NCI-H82 treated with DMSO at 0.1 percent for 48 hours (cell line): ENCODE measurements at regions not wholly inside any gene's neighbourhood (a gene's known extent, or its start where the extent isn't known, plus 50 kb on each side); places are given as distances from the start of the nearest gene placed in this dataset.

ENCODE experiments used
- DNase-seq: peaks from one replicate; lab custom pipeline; 2025; ENCODE audit not compliant: unreplicated experiment; lab: John Stamatoyannopoulos, UW

- DNase-seq = no peak
Observed at GRCh38 chr11:109249597-109249996, 172.4 kb upstream of the C11orf87 start.

- no peak for DNase-seq
Observed at GRCh38 chr11:109251230-109251629, 170.8 kb upstream of the C11orf87 start.

DNA sequence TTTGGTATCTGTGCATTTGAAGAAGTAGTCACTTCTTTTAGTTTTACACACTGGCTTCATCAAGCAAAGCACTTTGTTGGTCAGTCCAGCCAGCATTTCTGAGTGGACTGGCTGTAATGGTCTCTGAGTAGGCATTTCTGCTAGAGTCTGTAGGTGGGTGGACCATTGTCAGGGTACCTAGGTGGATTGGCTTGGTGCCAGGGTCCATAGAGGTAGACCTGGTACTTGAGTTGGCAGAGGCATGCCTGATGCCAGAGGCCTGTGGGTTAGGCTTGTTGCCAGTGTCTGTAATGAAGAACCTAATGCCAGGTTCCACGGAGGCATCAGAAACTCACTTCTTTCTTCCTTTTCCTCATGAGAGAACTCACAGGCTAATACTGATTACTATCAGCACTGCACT, 157.9 kb upstream of the C11orf87 start:
- no peak for DNase-seq

GRCh38 chr11:109267293-109268095, 154.5 kb upstream of the C11orf87 start:
- DNase-seq = no peak

DNA sequence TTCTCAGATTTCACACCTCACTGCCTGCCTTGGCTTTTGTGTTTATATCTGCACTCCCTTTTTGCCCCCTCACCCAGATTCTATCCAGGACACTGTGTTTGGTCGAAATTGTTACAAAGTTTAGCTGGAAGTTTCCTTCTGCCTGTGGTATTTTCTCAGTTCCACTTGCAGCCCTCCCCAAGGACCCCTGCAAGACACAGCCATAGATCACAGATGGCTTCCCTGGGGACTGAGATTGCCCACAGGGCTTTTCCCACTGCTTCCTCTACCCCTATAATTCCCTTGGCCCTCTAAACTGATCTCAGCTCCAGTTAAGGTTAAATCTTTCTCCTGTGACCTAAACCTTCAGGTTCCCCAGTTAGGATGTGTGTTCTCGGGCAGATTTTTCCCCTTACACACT, 146.1 kb upstream of the C11orf87 start:
- no peak for DNase-seq

DNA sequence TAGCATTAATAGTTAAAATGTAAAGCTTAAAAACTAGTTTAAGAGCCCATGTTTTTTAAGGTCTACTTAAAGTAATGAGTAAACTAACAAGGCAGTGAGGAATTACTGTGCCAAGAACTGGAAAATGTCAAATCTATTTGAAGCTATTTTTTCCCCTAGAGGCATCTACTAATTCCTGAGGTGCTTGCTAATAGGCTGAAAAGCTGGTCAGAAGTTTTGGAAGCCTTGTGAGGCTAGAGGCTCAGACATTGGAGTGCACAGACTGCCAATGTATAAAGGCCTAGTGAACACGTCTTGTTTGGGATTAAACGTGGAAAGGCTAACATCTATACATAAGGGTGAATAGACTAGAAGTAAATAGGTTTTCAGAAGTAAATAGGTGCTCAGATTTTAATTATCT, 136.5 kb upstream of the C11orf87 start:
- DNase-seq = no peak

- no peak for DNase-seq
Observed at GRCh38 chr11:109291553-109291952, 130.4 kb upstream of the C11orf87 start.

DNA sequence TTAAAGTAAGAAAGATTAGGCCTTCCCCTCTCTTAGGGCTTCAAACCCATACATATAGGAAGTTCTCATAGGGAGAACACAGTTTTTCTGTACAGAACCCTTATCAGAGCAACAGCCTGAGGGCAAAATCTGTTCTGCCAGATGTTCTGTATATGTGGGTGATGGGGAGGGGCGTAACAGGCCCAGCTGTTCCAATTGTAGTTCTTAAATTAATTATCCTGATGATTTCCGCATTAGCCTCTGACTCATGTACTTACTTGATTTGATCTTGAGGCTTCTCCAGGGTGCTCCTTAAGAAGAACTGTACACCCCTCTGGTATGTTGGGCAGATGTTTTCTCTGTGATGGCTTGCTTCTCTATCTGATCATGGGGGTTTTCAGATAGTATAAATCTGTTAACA, 123.1 kb upstream of the C11orf87 start:
- no peak for DNase-seq

- DNase-seq = no peak
Observed at GRCh38 chr11:109300211-109300610, 121.8 kb upstream of the C11orf87 start.

DNA sequence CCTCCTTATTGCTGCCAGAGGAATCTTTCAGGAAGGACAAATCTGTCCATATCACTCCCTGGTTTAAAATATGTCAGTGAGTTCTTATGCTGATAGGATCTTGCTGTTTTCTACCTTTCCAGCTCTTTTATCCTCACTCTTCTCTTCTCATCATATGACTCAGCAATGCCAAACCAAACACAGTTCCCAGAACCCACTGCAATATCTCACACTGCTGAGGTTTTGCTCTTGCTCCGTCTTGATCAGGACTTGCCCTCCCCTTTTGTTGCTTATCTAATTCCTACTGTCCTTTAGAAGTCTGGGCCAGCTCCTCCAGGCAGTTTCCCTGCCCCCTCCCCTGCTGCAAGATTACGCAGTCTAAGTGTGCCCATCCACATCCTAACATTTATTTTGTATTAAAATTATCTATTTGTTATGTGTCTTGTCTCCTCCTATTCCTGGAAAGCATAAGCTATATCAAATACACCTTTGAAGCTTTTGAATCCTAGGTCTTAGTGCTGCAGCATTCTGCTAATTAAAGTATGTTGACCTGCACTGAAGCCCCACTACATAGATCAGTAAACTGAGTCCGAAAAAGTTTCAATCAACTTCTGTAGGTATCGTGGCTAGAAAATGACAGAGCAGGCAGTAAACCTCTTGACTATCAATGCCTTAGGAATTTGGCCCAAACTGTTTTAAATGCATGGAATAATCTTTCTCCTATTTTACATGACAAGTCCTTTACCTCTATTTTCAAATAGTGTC, 119.2 kb upstream of the C11orf87 start:
- no peak for DNase-seq

- DNase-seq = no peak
Observed at GRCh38 chr11:109303342-109303741, 118.6 kb upstream of the C11orf87 start.

DNA sequence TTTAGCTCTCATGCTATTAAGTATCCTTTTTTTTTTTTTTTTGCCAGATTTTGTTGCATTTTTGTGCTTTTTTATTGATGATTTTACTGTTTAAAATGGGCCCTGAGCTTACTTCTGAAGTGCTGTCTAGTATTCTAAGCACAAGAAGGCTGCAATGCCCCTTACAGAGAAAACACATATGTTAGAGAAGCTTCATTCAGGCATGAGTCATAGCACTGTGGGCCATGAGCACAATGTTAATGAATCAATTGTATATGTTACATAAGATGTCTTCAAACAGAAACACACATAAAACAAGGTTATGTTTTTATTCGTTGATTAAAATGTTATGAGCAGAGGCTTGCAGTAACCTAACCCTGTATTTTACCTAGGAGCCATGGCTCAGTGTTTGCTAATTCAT, 117.8 kb upstream of the C11orf87 start:
- DNase-seq = no peak

DNA sequence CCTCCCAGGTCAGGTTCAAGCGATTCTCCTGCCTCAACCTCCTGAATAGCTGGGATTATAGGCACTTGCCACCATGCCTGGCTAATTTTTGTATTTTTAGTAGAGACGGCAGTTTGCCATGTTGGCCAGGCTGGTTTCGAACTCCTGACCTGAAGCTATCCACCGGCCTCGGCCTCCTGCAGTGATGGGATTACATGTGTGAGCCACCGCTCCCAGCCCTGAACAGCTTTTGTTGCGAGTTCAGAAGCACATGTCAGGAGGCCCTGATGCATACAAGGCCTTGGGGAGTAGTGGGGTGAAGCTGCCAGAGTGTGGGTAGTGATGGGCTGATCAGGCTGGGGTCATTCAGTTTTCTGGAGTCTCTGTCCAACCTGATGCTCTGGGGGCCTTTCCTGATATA, 117.0 kb upstream of the C11orf87 start:
- no peak for DNase-seq

DNA sequence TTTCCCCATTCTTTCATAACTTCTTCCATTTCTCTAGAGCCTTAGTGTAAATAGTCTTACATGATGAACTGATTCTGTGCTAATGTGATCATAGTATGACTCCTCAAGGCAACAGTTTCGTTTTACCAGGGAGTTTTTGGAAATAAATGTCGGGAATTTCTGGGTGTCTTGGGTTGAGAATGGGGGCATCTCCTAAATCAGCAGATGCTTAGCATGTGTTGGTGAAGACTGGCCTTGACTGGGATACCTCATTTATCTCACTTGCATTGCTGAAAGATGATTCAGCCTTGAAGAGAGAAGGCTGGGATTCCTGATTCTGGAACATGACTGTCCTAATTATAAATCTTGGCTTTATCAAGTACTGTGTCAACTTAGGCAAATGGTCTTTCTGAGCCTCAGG, 115.7 kb upstream of the C11orf87 start:
- no peak for DNase-seq

- no peak for DNase-seq
Observed at GRCh38 chr11:109307366-109307765, 114.6 kb upstream of the C11orf87 start.

GRCh38 chr11:109308551-109308950, 113.4 kb upstream of the C11orf87 start:
- DNase-seq = no peak

GRCh38 chr11:109309153-109309552, 112.8 kb upstream of the C11orf87 start:
- no peak for DNase-seq

DNA sequence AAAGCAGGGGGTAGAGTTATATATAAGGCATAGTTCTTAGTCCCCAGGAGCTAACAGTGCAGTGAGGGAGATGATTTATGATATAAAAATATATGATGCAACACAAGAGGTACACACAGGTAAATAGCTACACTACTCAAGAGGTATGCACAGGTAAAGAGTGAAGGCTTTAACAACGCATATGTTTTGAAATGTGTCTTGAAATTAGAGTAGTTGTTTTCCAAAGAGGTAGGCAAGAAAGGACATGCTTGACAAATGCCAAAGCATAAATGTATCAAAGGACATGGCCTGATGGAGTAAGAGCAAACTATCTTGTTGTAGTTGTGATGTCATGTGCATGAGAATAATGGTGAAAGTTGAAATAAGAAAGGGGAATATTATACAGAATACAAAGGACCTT, 104.3 kb upstream of the C11orf87 start:
- DNase-seq = no peak

- DNase-seq = no peak
Observed at GRCh38 chr11:109320595-109320994, 101.4 kb upstream of the C11orf87 start.

GRCh38 chr11:109326781-109327180, 95.2 kb upstream of the C11orf87 start:
- no peak for DNase-seq

- DNase-seq = no peak
Observed at GRCh38 chr11:109329716-109330115, 92.3 kb upstream of the C11orf87 start.

DNA sequence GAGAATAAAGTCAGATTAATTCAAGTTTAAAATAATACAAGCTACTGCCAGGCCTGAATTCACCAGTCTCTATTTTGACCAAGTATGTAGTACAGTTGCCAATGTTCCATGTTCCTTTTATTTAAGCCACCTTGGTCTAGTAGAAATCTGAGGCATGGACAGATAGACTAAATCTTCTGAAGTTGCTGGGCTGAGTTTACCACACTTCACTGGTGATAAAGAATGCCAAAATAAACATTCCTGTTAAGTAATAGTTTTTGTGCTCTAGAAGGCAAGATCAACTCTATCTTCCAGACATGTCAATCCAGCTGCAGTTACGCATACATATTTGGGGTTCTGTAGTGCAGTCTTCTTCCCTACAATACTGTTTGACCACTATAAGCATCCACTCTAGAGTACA, 83.9 kb upstream of the C11orf87 start:
- DNase-seq = no peak

DNA sequence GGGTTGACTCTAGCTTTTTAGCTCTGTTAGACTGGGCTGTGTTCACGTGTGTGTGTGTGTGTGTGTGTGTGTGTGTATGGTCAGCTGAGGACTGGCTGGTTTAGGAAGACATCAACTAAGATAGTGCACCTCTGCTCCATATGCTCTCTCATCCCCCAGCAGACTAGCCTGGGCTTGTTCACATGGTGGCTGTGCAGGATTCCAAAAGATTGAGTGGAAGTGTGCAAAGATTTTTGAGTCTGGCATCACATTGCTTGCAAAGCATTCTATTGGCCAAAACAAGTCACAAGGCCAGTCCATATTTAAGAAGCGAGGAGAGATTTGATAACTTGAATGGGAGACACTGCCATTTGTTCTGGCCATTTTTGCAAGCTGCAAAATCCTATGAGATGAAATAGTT, 79.7 kb upstream of the C11orf87 start:
- DNase-seq = no peak
